HG02852 (cell line): ENCODE measurements at regions not wholly inside any gene's neighbourhood (a gene's known extent, or its start where the extent isn't known, plus 50 kb on each side); places are given as distances from the start of the nearest gene placed in this dataset.
A peak's percentile ranks its signal among the peaks of the same experiment; 100 is the strongest.
"Not testable (repeated sequence)": the region's sequence is repeated elsewhere in the genome, so short reads cannot be mapped to it uniquely, and the experiment has no call there.

Experiments
- ATAC-seq: cut with Tn5 transposase; IDR thresholded peaks from one replicate; pipeline ENCODE4 v1.9.1; 2021; ENCODE audit warnings: mild to moderate bottlenecking, moderate library complexity; ENCODE audit not compliant: unreplicated experiment

- ATAC-seq: no peak
Observed at GRCh38 chr2:167602122-167602521, 645.3 kb downstream of the STK39 start.

- no peak for ATAC-seq
Observed at GRCh38 chr2:167599219-167599618, 648.2 kb downstream of the STK39 start.

GRCh38 chr2:167595839-167596471 is 651.4 kb downstream of the STK39 start:
- peak; percentile 73 for ATAC-seq

- ATAC-seq: no peak
Observed at GRCh38 chr2:167595021-167595420, 652.4 kb downstream of the STK39 start.

GRCh38 chr2:167592441-167592840 is 655.0 kb downstream of the STK39 start:
- no peak for ATAC-seq

- ATAC-seq: no peak
Observed at GRCh38 chr2:167582619-167583018, 664.8 kb downstream of the STK39 start.

GRCh38 chr2:167581961-167582574 is 665.3 kb downstream of the STK39 start:
- no peak for ATAC-seq

GRCh38 chr2:167579826-167580225 is 667.6 kb downstream of the STK39 start:
- no peak for ATAC-seq

GRCh38 chr2:167575276-167575675 is 672.1 kb downstream of the STK39 start:
- ATAC-seq: no peak

- no peak for ATAC-seq
Observed at GRCh38 chr2:167572883-167573619, 674.3 kb downstream of the STK39 start.

- ATAC-seq: no peak
Observed at GRCh38 chr2:167570370-167570769, 677.0 kb downstream of the STK39 start.

- ATAC-seq: not testable (repeated sequence)
Observed at GRCh38 chr2:167563885-167564619, 675.8 kb downstream of the XIRP2 start.

GRCh38 chr2:167558272-167558991 is 670.2 kb downstream of the XIRP2 start:
- ATAC-seq: not testable (repeated sequence)

- no peak for ATAC-seq
Observed at GRCh38 chr2:167555098-167555720, 666.9 kb downstream of the XIRP2 start.

GRCh38 chr2:167553635-167554034 is 665.4 kb downstream of the XIRP2 start:
- ATAC-seq: no peak

- ATAC-seq: no peak
Observed at GRCh38 chr2:167551416-167551815, 663.1 kb downstream of the XIRP2 start.

- no peak for ATAC-seq
Observed at GRCh38 chr2:167550448-167550847, 662.2 kb downstream of the XIRP2 start.

GRCh38 chr2:167548396-167548795 is 660.1 kb downstream of the XIRP2 start:
- no peak for ATAC-seq

GRCh38 chr2:167544602-167545001 is 656.3 kb downstream of the XIRP2 start:
- no peak for ATAC-seq

GRCh38 chr2:167543721-167544120 is 655.4 kb downstream of the XIRP2 start:
- no peak for ATAC-seq
